GM21576 (cell line): ENCODE measurements at regions not wholly inside any gene's neighbourhood (a gene's known extent, or its start where the extent isn't known, plus 50 kb on each side); places are given as distances from the start of the nearest gene placed in this dataset.
A peak's percentile ranks its signal among the peaks of the same experiment; 100 is the strongest.
"Not testable (repeated sequence)": the region's sequence is repeated elsewhere in the genome, so short reads cannot be mapped to it uniquely, and the experiment has no call there.

Source experiments
- ATAC-seq: cut with Tn5 transposase; IDR thresholded peaks from one replicate; pipeline ENCODE4 v1.9.1; 2021; ENCODE audit warnings: mild to moderate bottlenecking, moderate library complexity; ENCODE audit not compliant: unreplicated experiment

GRCh38 chr13:60214213-60215055 is 50.7 kb upstream of the DIAPH3 start:
- ATAC-seq = no peak

DNA sequence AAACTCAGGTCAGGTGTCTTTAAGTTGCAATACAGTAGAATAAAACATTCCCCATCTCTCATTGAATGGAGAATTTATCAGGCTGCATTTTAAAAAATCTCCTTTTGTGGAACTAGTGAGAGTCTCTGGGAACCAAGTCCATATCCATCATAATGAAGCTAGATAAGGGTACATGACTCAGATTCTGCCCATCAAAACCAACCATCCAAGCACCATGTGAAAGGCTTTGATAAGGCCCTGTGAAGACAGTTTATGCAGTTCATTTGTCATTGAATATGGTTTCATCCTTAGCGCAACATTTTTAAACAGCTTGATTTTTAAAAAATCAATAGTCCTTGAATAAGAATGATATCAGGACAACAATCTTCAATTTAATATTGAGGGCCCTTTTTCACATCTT is 56.3 kb upstream of the DIAPH3 start:
- no peak for ATAC-seq

- no peak for ATAC-seq
Observed at GRCh38 chr13:60221581-60221980, 57.9 kb upstream of the DIAPH3 start.

- no peak for ATAC-seq
Observed at GRCh38 chr13:60226507-60226906, 62.8 kb upstream of the DIAPH3 start.

DNA sequence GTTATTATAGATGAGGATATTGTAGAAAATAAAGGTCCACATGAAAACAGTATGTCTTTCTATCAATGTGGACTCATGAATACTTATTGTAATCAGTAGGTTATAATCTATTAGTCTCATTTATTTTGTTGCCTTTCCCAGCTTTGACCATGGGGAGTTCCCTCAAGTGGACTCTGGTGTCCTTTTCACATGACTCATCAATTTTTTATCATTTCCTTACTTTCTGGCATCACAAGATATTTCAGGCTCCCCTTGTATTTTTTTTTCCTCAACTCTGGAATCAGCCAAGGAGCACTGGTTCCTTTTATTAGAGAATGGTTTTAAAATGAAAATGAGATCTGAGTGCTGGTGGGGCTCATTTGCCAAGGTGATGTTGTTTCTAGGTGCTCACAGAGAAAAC is 63.4 kb upstream of the DIAPH3 start:
- no peak for ATAC-seq

- no peak for ATAC-seq
Observed at GRCh38 chr13:60229708-60230272, 66.1 kb upstream of the DIAPH3 start.

- ATAC-seq = peak; percentile 77
Observed at GRCh38 chr13:60230593-60230992, 66.9 kb upstream of the DIAPH3 start.

- ATAC-seq = no peak
Observed at GRCh38 chr13:60242043-60242595, 78.4 kb upstream of the DIAPH3 start.

GRCh38 chr13:60244381-60244780 is 80.7 kb upstream of the DIAPH3 start:
- ATAC-seq = no peak

DNA sequence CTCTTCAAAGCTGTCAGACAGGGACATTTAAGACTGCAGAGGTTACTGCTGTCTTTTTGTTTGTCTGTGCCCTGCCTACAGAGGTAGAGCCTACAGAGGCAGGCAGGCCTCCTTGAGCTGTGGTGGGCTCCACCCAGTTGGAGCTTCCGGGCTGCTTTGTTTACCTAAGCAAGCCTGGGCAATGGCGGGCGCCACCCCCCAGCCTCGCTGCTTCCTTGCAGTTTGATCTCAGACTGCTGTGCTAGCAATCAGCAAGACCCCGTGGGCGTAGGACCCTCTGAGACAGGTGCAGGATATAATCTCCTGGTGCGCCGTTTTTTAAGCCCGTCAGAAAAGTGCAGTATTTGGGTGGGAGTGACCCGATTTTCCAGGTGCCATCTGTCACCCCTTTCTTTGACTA is 87.7 kb upstream of the DIAPH3 start:
- ATAC-seq = not testable (repeated sequence)

DNA sequence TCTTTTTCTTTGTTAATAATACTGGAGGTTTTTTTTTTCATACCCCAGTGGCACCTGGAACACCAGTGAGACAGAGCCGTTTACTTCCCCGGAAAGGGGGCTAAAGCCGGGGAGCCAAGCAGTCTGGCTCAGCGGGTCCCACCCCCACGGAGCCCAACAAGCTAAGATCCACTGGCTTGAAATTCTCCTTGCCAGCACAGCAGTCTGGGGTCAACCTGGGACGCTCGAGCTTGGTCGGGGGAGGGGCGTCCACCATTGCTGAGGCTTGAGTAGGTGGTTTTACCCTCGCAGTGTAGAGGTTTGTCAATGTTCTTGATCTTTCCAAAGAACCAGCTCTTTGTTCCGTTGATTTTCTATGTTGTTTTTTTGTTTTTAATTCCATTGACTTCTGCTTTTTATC is 94.6 kb upstream of the DIAPH3 start:
- no peak for ATAC-seq

DNA sequence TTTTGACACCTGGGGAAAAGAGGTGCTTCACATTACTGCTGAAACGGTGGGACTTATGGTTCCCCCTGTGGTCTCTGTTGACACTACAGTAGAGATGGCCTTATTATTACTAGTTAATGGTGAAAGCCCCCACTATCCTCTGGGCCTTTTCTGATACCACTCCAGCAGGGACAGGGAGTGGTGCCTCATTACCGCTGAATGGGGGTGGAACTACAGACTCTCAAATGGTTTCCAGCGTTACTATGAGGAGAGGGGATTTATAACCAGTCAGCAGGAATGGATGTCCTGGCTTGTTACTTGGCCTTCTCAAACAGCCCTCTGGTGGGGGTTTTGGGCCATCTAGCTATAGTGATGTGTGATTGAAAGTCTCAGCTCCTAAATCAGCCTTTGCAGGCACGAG is 96.7 kb upstream of the DIAPH3 start:
- ATAC-seq = no peak

GRCh38 chr13:60261432-60262351 is 98.0 kb upstream of the DIAPH3 start:
- no peak for ATAC-seq

DNA sequence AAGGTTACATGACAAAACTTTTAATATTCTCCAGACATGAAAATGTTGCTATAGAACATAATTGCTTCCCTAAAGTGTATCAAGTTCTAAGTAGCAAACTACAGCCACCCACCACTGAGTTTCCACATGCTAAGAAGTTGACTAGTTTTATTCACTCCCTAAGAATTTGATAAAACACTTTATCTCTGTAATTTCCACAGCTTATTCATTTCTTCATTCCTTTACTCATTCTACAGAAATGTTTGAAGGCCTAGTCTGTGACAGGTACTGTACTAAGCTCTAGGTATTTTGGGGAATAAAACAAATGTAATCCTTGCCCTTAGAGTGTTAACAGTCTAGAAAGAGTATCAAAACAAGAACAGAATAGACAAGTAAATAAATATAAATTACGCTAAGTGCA is 101.8 kb upstream of the DIAPH3 start:
- no peak for ATAC-seq

DNA sequence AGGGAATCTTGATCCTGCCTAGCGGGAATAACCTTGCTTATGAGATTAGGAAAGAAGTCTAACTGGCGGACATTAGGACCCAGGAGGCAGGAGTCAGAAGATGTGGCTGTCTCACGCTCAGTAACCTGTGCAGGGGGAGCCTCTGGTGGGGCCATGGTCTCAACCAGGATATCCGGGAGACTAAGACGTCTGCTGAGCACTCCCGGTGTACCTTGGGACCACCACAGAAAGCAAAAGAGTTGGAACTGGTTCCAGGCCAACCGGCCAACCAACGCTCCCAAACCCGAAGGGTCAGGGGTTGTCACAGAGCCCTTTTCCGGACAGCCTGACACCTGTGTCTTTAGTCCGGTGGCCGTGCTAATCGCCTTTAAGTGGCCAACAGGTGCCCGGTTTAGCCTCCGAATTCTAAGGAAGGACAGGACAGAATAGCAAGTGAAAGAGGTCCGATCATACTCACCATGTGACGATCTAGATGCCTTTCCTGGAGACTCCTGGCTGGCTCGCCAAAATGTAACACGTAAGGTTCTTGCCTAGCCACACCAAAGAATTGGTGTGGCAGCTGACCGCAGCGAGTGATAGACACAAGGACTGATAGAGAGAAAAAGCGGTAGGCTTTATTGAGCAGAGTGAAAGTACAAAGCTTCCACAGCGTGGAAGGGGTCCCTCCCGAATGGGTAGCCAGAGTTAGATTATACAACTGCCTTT is 103.9 kb upstream of the DIAPH3 start:
- peak; percentile 75 for ATAC-seq

- no peak for ATAC-seq
Observed at GRCh38 chr13:60268203-60268555, 104.5 kb upstream of the DIAPH3 start.

- no peak for ATAC-seq
Observed at GRCh38 chr13:60273971-60274527, 110.3 kb upstream of the DIAPH3 start.

DNA sequence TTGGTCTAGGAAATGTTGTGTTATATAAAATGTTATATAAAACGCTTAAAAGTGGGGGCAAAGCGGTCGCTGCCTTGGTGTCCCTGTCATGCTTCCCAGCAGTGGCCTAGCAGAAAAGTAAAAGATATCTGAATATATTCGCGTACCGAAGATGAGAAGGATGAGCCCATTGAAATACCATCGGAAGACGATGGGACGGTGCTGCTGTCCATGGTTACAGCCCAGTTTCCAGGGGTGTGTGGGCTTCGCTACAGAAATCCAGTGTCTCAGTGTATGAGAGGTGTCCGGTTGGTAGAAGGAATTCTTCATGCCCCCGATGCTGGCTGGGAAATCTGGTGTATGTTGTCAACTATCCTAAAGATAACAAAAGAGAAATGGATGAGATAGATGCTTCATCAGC is 110.9 kb upstream of the DIAPH3 start:
- ATAC-seq = no peak

- ATAC-seq = no peak
Observed at GRCh38 chr13:60275208-60275607, 111.5 kb upstream of the DIAPH3 start.

- ATAC-seq = not testable (repeated sequence)
Observed at GRCh38 chr13:60280524-60280923, 116.5 kb upstream of the TDRD3 start.
